ENCODE measurements at regions not wholly inside any gene's neighbourhood (a gene's known extent, or its start where the extent isn't known, plus 50 kb on each side); places are given as distances from the start of the nearest gene placed in this dataset.

- Histone ChIP-seq H3K36me3 (ENCODE audit: control insufficient read depth, insufficient read depth, low read length) (no peaks in the 10 kb centered on the region), H3K4me3 (ENCODE audit: low read length) (no peak overlapping the region), H3K4me1 (ENCODE audit: control insufficient read depth, insufficient read depth, low read length) (peaks cover 7% of the 10 kb centered on the region), H3K27ac (ENCODE audit: low read length) (no peak overlapping the region), H3K27me3 (ENCODE audit: control insufficient read depth, insufficient read depth, low read length) (no peaks in the 10 kb centered on the region), H3K9me3 (ENCODE audit: control insufficient read depth, insufficient read depth, low read length) (no peaks in the 10 kb centered on the region)
- Mint-ChIP-seq H3K9me3 (no peaks in the 10 kb centered on the region), H3K4me1 (peaks cover 14 to 25% of the 10 kb centered on the region in 2 donors), H3K36me3 (no peaks in the 10 kb centered on the region), H3K4me3 (peak overlapping the region; percentile 66), H3K27ac (peak overlapping the region; percentile 68 to 79), H3K27me3 (ENCODE audit: low read depth in 2 of 2) (no peaks in the 10 kb centered on the region)
- no peak for TF ChIP-seq CTCF (IDR thresholded peaks at IDR 0.05)
- intact Hi-C loops (cut with micrococcal nuclease), result no loop called here
- peak; percentile 50 to 83 (median 72) for ATAC-seq
- WGBS (ENCODE audit: insufficient coverage), result 2% methylated on average over 8 of the region's 9 CpGs
- DNase-seq, result peak; percentile 17 to 26
Observed at GRCh38 chr6:21987501-21987957, 309.3 kb downstream of the PRL start.

GRCh38 chr6:21990577-21990976, 306.3 kb downstream of the PRL start:
- no peak overlapping the region for H3K27ac Mint-ChIP-seq
- Histone ChIP-seq H3K27me3 (ENCODE audit: control insufficient read depth, insufficient read depth, low read length) (no peaks in the 10 kb centered on the region), H3K27ac (ENCODE audit: low read length) (no peak overlapping the region), H3K36me3 (ENCODE audit: control insufficient read depth, insufficient read depth, low read length) (no peaks in the 10 kb centered on the region), H3K9me3 (ENCODE audit: control insufficient read depth, insufficient read depth, low read length) (no peaks in the 10 kb centered on the region), H3K4me3 (ENCODE audit: low read length) (no peak overlapping the region), H3K4me1 (ENCODE audit: control insufficient read depth, insufficient read depth, low read length) (peaks cover 7% of the 10 kb centered on the region)
- H3K4me3 Mint-ChIP-seq, result no peak overlapping the region
- H3K27me3 Mint-ChIP-seq (ENCODE audit: low read depth in 2 of 2), result no peaks in the 10 kb centered on the region
- intact Hi-C loops (cut with micrococcal nuclease), result no loop called here
- no peaks in the 10 kb centered on the region for H3K9me3 Mint-ChIP-seq
- ATAC-seq (no peak), DNase-seq (no peak)
- H3K4me1 Mint-ChIP-seq, result peaks cover 14 to 25% of the 10 kb centered on the region in 2 donors
- no peaks in the 10 kb centered on the region for H3K36me3 Mint-ChIP-seq
- TF ChIP-seq CTCF (IDR thresholded peaks at IDR 0.05), result no peak
- 100% methylated on average over 1 of the region's 1 CpG for WGBS (ENCODE audit: insufficient coverage)

GRCh38 chr6:21992178-21992967, 304.5 kb downstream of the PRL start:
- no peak overlapping the region for H3K4me3 Mint-ChIP-seq
- Histone ChIP-seq H3K4me1 (ENCODE audit: control insufficient read depth, insufficient read depth, low read length) (peaks cover 3% of the 10 kb centered on the region), H3K36me3 (ENCODE audit: control insufficient read depth, insufficient read depth, low read length) (no peaks in the 10 kb centered on the region), H3K9me3 (ENCODE audit: control insufficient read depth, insufficient read depth, low read length) (no peaks in the 10 kb centered on the region), H3K27me3 (ENCODE audit: control insufficient read depth, insufficient read depth, low read length) (no peaks in the 10 kb centered on the region), H3K4me3 (ENCODE audit: low read length) (no peak overlapping the region), H3K27ac (ENCODE audit: low read length) (no peak overlapping the region)
- DNase-seq (no peak), ATAC-seq (no peak)
- TF ChIP-seq CTCF (IDR thresholded peaks at IDR 0.05), result no peak
- no peaks in the 10 kb centered on the region for H3K27me3 Mint-ChIP-seq (ENCODE audit: low read depth in 2 of 2)
- no peaks in the 10 kb centered on the region for H3K9me3 Mint-ChIP-seq
- H3K27ac Mint-ChIP-seq, result no peak overlapping the region
- 64% methylated on average over 6 of the region's 6 CpGs for WGBS (ENCODE audit: insufficient coverage)
- H3K36me3 Mint-ChIP-seq, result no peaks in the 10 kb centered on the region
- H3K4me1 Mint-ChIP-seq, result peaks cover 5 to 14% of the 10 kb centered on the region in 2 donors
- intact Hi-C loops (cut with micrococcal nuclease), result no loop called here

- no peak for TF ChIP-seq CTCF (IDR thresholded peaks at IDR 0.05)
- Mint-ChIP-seq H3K9me3 (no peaks in the 10 kb centered on the region), H3K36me3 (no peaks in the 10 kb centered on the region), H3K27me3 (ENCODE audit: low read depth in 2 of 2) (no peaks in the 10 kb centered on the region), H3K27ac (no peak overlapping the region), H3K4me3 (no peak overlapping the region), H3K4me1 (peaks cover 0 to 4% of the 10 kb centered on the region in 2 donors)
- DNase-seq (no peak), ATAC-seq (no peak)
- Histone ChIP-seq H3K36me3 (ENCODE audit: control insufficient read depth, insufficient read depth, low read length) (no peaks in the 10 kb centered on the region), H3K9me3 (ENCODE audit: control insufficient read depth, insufficient read depth, low read length) (no peaks in the 10 kb centered on the region), H3K4me1 (ENCODE audit: control insufficient read depth, insufficient read depth, low read length) (no peaks in the 10 kb centered on the region), H3K27me3 (ENCODE audit: control insufficient read depth, insufficient read depth, low read length) (no peaks in the 10 kb centered on the region), H3K27ac (ENCODE audit: low read length) (no peak overlapping the region), H3K4me3 (ENCODE audit: low read length) (no peak overlapping the region)
- no CpG with 5 or more reads among the region's 2 CpGs for WGBS (ENCODE audit: insufficient coverage)
- intact Hi-C loops (cut with micrococcal nuclease), result no loop called here
Observed at GRCh38 chr6:21993841-21994240, 303.0 kb downstream of the PRL start.
